SH-SY5Y (cell line): ENCODE measurements at regions not wholly inside any gene's neighbourhood (a gene's known extent, or its start where the extent isn't known, plus 50 kb on each side); places are given as distances from the start of the nearest gene placed in this dataset.

Source experiments
- GATA2 ChIP-seq: IDR thresholded peaks from 2 replicates; pipeline ENCODE4 v1.6.1; 2011; ENCODE audit warnings: mild to moderate bottlenecking, low read depth, low read length
- GATA3 ChIP-seq: IDR thresholded peaks from 2 replicates; pipeline ENCODE4 v1.6.1; 2011; ENCODE audit warnings: low read depth, mild to moderate bottlenecking, low read length, moderate library complexity

DNA sequence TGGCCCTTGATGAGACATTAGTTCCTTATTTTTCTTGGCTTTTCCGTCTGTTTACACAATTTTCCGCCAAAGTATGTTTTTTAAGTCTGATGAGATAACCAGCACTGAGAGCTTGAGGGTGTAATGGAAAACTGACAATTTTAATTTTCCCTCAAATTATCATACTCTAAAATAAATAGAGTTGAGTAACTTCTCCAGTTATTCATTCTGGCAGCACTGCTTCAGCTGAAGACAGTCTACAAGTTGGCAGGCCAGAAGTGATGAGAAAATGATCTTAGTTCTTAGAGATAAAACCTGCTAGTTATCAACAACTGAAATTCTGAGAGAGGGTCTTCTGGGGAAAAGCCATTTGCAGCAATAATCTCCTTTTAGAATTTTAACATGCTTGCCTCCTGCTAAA lies 241.6 kb upstream of the TET2 start:
- TF ChIP-seq GATA3 (no peak), GATA2 (no peak)
